SK-N-SH treated with all-trans-retinoic acid at 6 μM for 48 hours (cell line): ENCODE measurements at regions not wholly inside any gene's neighbourhood (a gene's known extent, or its start where the extent isn't known, plus 50 kb on each side); places are given as distances from the start of the nearest gene placed in this dataset.

ENCODE experiments used
- ATAC-seq: fragments of 200-7000 bp; cut with Tn5 transposase; 3 replicates; pipeline ENCODE4 v1.9.1; 2020; ENCODE audit warnings: mild to moderate bottlenecking, moderate library complexity
- ARNTL ChIP-seq: fragments of 450-650 bp; formaldehyde crosslinking; IDR thresholded peaks from 2 replicates; pipeline ENCODE4 v1.5.0; 2020; ENCODE audit warnings: low read depth, mild to moderate bottlenecking, moderate library complexity, borderline replicate concordance
- BACH2 ChIP-seq: fragments of 250-450 bp; sonication (Bioruptor Pico); IDR thresholded peaks from 2 replicates; pipeline ENCODE4 v1.9.0; 2021; ENCODE audit warnings: mild to moderate bottlenecking, borderline replicate concordance
- CREB5 ChIP-seq: fragments of 250-450 bp; sonication (Bioruptor Pico); IDR thresholded peaks from 2 replicates; pipeline ENCODE4 v1.5.1; 2020; ENCODE audit warnings: low read depth, mild to moderate bottlenecking, moderate library complexity
- CSDC2 ChIP-seq: fragments of 250-450 bp; sonication (Bioruptor Pico); IDR thresholded peaks from 2 replicates; pipeline ENCODE4 v1.5.0; 2020; ENCODE audit warnings: mild to moderate bottlenecking, moderate library complexity
- CSRNP3 ChIP-seq: fragments of 250-450 bp; sonication (Bioruptor Pico); IDR thresholded peaks from 2 replicates; pipeline ENCODE4 v1.5.1; 2021; ENCODE audit warnings: mild to moderate bottlenecking, moderate library complexity
- ESRRG ChIP-seq: fragments of 250-450 bp; sonication (Bioruptor Pico); IDR thresholded peaks from 2 replicates; pipeline ENCODE4 v1.6.1; 2021; ENCODE audit warnings: mild to moderate bottlenecking
- GLIS3 ChIP-seq: fragments of 250-450 bp; sonication (Bioruptor Pico); IDR thresholded peaks from 2 replicates; pipeline ENCODE4 v1.5.0; 2020; ENCODE audit warnings: mild to moderate bottlenecking, moderate library complexity
- ISL1 ChIP-seq: fragments of 250-450 bp; sonication (Bioruptor Pico); IDR thresholded peaks from 2 replicates; pipeline ENCODE4 v2.1.2; 2022; ENCODE audit warnings: mild to moderate bottlenecking, moderate library complexity
- OSR1 ChIP-seq: fragments of 250-450 bp; sonication (Bioruptor Pico); IDR thresholded peaks from 2 replicates; pipeline ENCODE4 v1.8.0; 2022; ENCODE audit warnings: moderate library complexity, mild to moderate bottlenecking, inconsistent platforms
- PATZ1 ChIP-seq: fragments of 250-450 bp; sonication (Bioruptor Pico); IDR thresholded peaks from 2 replicates; pipeline ENCODE4 v1.8.0; 2020; ENCODE audit warnings: mild to moderate bottlenecking, moderate library complexity, borderline replicate concordance
- POU6F1 ChIP-seq: fragments of 250-450 bp; sonication (Bioruptor Pico); IDR thresholded peaks from 2 replicates; pipeline ENCODE4 v1.8.0; 2021; ENCODE audit warnings: low read depth, mild to moderate bottlenecking, moderate library complexity, borderline replicate concordance
- PPARA ChIP-seq: fragments of 250-450 bp; sonication (Bioruptor Pico); IDR thresholded peaks from 2 replicates; pipeline ENCODE4 v1.5.0; 2020; ENCODE audit warnings: mild to moderate bottlenecking, borderline replicate concordance
- TCF4 ChIP-seq: fragments of 250-450 bp; sonication (Bioruptor Pico); IDR thresholded peaks from 2 replicates; pipeline ENCODE4 v1.8.0; 2021; ENCODE audit warnings: mild to moderate bottlenecking, moderate library complexity, borderline replicate concordance
- TOX ChIP-seq: fragments of 250-450 bp; sonication (Bioruptor Pico); IDR thresholded peaks from 2 replicates; pipeline ENCODE4 v1.8.0; 2021; ENCODE audit warnings: mild to moderate bottlenecking, moderate library complexity, borderline replicate concordance
- TSHZ2 ChIP-seq: fragments of 250-450 bp; sonication (Bioruptor Pico); IDR thresholded peaks from 2 replicates; pipeline ENCODE4 v1.5.0; 2020; ENCODE audit warnings: mild to moderate bottlenecking, moderate library complexity
- ZC3H10 ChIP-seq: fragments of 250-450 bp; sonication (Bioruptor Pico); IDR thresholded peaks from 2 replicates; pipeline ENCODE4 v1.5.1; 2021; ENCODE audit warnings: mild to moderate bottlenecking, moderate library complexity
- ZFP3 ChIP-seq: fragments of 250-450 bp; sonication (Bioruptor Pico); IDR thresholded peaks from 2 replicates; pipeline ENCODE4 v1.5.0; 2020; ENCODE audit warnings: mild to moderate bottlenecking, moderate library complexity
- ZFP30 ChIP-seq: fragments of 450-650 bp; formaldehyde crosslinking; IDR thresholded peaks from 2 replicates; pipeline ENCODE4 v1.5.0; 2022; ENCODE audit warnings: mild to moderate bottlenecking, moderate library complexity
- ZNF565 ChIP-seq: fragments of 450-650 bp; formaldehyde crosslinking; conservative IDR thresholded peaks from 2 replicates; pipeline ENCODE4 v1.5.0; 2020; ENCODE audit warnings: low read depth, mild to moderate bottlenecking, moderate library complexity
- ZNF70 ChIP-seq: fragments of 450-650 bp; formaldehyde crosslinking; IDR thresholded peaks from 2 replicates; pipeline ENCODE4 v1.5.0; 2020; ENCODE audit warnings: mild to moderate bottlenecking, moderate library complexity
- ZNF8 ChIP-seq: fragments of 450-650 bp; formaldehyde crosslinking; IDR thresholded peaks from 2 replicates; pipeline ENCODE4 v1.5.0; 2020; ENCODE audit warnings: mild to moderate bottlenecking, moderate library complexity

- TF ChIP-seq ARNTL (CRISPR knock-in tag) (no peak), TCF4 (CRISPR knock-in tag) (no peak), CSDC2 (CRISPR knock-in tag) (no peak), ZNF70 (no peak), ZNF8 (CRISPR knock-in tag) (no peak), TSHZ2 (CRISPR knock-in tag) (no peak), PPARA (no peak), ZFP3 (CRISPR knock-in tag) (no peak), ZFP30 (CRISPR knock-in tag) (no peak), BACH2 (CRISPR knock-in tag) (no peak), OSR1 (CRISPR knock-in tag) (no peak), ZC3H10 (no peak), ZNF565 (no peak), POU6F1 (CRISPR knock-in tag) (no peak), ISL1 (no peak), TOX (CRISPR knock-in tag) (no peak), CREB5 (CRISPR knock-in tag) (no peak), CSRNP3 (no peak), ESRRG (no peak), PATZ1 (no peak)
- no peak for ATAC-seq
These were observed 118.1 kb upstream of the ARPP21 start for GRCh38 chr3:35521196-35521595.

GRCh38 chr3:35522450-35522849, 116.9 kb upstream of the ARPP21 start:
- ATAC-seq = no peak
- TF ChIP-seq PATZ1 (no peak), ZNF565 (no peak), ARNTL (CRISPR knock-in tag) (no peak), TSHZ2 (CRISPR knock-in tag) (no peak), BACH2 (CRISPR knock-in tag) (no peak), ZC3H10 (no peak), TCF4 (CRISPR knock-in tag) (no peak), PPARA (no peak), ZFP30 (CRISPR knock-in tag) (no peak), ESRRG (no peak), ZNF8 (CRISPR knock-in tag) (no peak), POU6F1 (CRISPR knock-in tag) (no peak), CSDC2 (CRISPR knock-in tag) (no peak), OSR1 (CRISPR knock-in tag) (no peak), ZFP3 (CRISPR knock-in tag) (no peak), GLIS3 (CRISPR knock-in tag) (no peak)
